Natural killer cell (primary cell): ENCODE measurements at regions not wholly inside any gene's neighbourhood (a gene's known extent, or its start where the extent isn't known, plus 50 kb on each side); places are given as distances from the start of the nearest gene placed in this dataset.

Experiments used
- ATAC-seq, 3 donors: fragments of 150-1000 bp in 2 of 3; fragments of 200-7000 bp in 1 of 3; cut with Tn5 transposase; 1 replicate in 1 of 3; 2 replicates in 2 of 3; pipeline ENCODE4 v1.10.0; 2021; ENCODE audit warnings: mild to moderate bottlenecking in 2 of 3, moderate library complexity in 2 of 3
- DNase-seq, 2 donors: peaks; one replicate each; pipeline versions ENCODE4 v3.0.0 to v3.0.0-alpha.2; 2013 to 2021; ENCODE audit warnings: mixed read lengths in 1 of 2
- H3K27ac ChIP-seq: one replicate; pipeline ENCODE4 v1.5.1; 2013; ENCODE audit warnings: mild to moderate bottlenecking, low read length
- H3K27me3 ChIP-seq: one replicate; pipeline ENCODE4 v1.6.1; 2013; ENCODE audit warnings: low read length; ENCODE audit not compliant: control insufficient read depth, insufficient read depth
- H3K36me3 ChIP-seq: one replicate; pipeline ENCODE4 v1.6.1; 2013; ENCODE audit warnings: low read length; ENCODE audit not compliant: control insufficient read depth, insufficient read depth
- H3K4me1 ChIP-seq: one replicate; pipeline ENCODE4 v1.6.1; 2013; ENCODE audit warnings: low read length; ENCODE audit not compliant: control insufficient read depth, insufficient read depth
- H3K4me3 ChIP-seq: one replicate; pipeline ENCODE4 v1.5.1; 2013; ENCODE audit warnings: low read length
- H3K9me3 ChIP-seq: one replicate; pipeline ENCODE4 v1.6.1; 2013; ENCODE audit warnings: low read length; ENCODE audit not compliant: control insufficient read depth, insufficient read depth
- H3K27ac Mint-ChIP-seq, 2 donors: one replicate each; pipeline ENCODE4 v1.8.0; 2022; ENCODE audit warnings: mild to moderate bottlenecking in 2 of 2, mixed read lengths in 2 of 2, moderate library complexity in 1 of 2
- H3K27me3 Mint-ChIP-seq, 2 donors: one replicate each; pipeline ENCODE4 v1.8.0; 2022; ENCODE audit warnings: low read depth in 2 of 2, mixed read lengths in 2 of 2
- H3K36me3 Mint-ChIP-seq: one replicate; pipeline ENCODE4 v1.8.0; 2022; ENCODE audit warnings: mixed read lengths
- H3K4me1 Mint-ChIP-seq, 2 donors: one replicate each; pipeline ENCODE4 v1.8.0; 2022; ENCODE audit warnings: mixed read lengths in 2 of 2
- H3K4me3 Mint-ChIP-seq: one replicate; pipeline ENCODE4 v1.8.0; 2022; ENCODE audit warnings: mild to moderate bottlenecking, moderate library complexity, mixed read lengths
- H3K9me3 Mint-ChIP-seq, 2 donors: one replicate each; pipeline ENCODE4 v1.8.0; 2022; ENCODE audit warnings: mixed read lengths in 2 of 2
- WGBS: methylation state at CpG from one replicate; pipeline ENCODE4 v1.1.7; 2013; ENCODE audit warnings: missing lambda C conversion rate; ENCODE audit not compliant: insufficient coverage; 5-methylcytosine and 5-hydroxymethylcytosine counted together
- intact Hi-C: fragments of 100-400 bp; cut with micrococcal nuclease; formaldehyde crosslinking; loops from one replicate; pipeline ENCODE4 v1.14.2; 2022
- TF ChIP-seq, protein P1 (sequence below): fragments of 200-600 bp; IDR thresholded peaks from one replicate; pipeline ENCODE4 v1.8.0; 2022; ENCODE audit warnings: antibody characterized with exemption

DNA sequence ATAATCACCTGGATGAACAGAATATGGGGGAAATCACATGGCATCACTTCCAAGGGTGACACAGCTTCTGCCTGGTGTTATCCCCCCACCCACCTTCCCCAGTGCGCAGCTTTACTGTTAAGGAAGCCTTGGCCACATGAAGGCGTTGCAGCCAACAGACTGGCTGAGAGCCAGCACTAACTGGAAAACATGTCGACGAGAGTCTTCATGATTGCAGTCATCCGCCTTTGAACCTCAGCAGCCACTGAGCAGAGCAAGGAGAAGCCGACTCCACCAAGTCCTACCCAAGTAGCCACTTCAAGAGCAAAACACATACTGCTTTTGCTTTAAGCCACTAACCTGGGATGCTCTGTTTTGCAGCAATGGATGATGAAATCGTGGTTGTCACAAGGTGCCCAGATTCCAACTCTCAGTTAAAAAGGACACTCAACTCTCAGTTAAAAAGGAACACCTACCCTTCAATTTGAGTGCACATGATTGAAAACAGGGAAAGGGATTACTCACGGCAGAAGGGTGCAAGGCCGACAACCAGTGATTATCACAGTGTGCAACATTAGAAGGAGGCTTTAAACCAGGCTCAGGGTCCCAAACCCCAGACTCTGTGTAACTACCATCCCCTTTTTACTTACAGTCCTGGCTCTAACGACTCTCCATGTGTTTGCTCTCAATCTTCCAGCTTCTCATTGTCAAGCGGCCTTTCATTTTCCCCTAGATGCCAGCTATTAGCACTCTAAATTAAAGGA, 149.1 kb downstream of the KLF12 start:
- Mint-ChIP-seq H3K4me3 (peak overlapping the region; percentile 73), H3K27ac (peak overlapping the region; percentile 80 to 83), H3K27me3 (no peaks in the 10 kb centered on the region), H3K4me1 (peaks cover 37% of the 10 kb centered on the region in 2 donors), H3K9me3 (no peaks in the 10 kb centered on the region), H3K36me3 (no peaks in the 10 kb centered on the region)
- TF ChIP-seq, protein P1, sequence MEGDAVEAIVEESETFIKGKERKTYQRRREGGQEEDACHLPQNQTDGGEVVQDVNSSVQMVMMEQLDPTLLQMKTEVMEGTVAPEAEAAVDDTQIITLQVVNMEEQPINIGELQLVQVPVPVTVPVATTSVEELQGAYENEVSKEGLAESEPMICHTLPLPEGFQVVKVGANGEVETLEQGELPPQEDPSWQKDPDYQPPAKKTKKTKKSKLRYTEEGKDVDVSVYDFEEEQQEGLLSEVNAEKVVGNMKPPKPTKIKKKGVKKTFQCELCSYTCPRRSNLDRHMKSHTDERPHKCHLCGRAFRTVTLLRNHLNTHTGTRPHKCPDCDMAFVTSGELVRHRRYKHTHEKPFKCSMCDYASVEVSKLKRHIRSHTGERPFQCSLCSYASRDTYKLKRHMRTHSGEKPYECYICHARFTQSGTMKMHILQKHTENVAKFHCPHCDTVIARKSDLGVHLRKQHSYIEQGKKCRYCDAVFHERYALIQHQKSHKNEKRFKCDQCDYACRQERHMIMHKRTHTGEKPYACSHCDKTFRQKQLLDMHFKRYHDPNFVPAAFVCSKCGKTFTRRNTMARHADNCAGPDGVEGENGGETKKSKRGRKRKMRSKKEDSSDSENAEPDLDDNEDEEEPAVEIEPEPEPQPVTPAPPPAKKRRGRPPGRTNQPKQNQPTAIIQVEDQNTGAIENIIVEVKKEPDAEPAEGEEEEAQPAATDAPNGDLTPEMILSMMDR: no peak
- H3K9me3 ChIP-seq: no peaks in the 10 kb centered on the region
- peak in 1 of 2 donors; percentile 92 for DNase-seq
- no peak overlapping the region for H3K4me3 ChIP-seq
- WGBS: 85% methylated on average over 11 of the region's 11 CpGs
- H3K36me3 ChIP-seq: peaks cover 4% of the 10 kb centered on the region
- no peak overlapping the region for H3K27ac ChIP-seq
- intact Hi-C loops: loop anchor here (1.0 kb wide), 1 partner anchor 11 kb away; no protein-coding TSS in a partner anchor
- ATAC-seq: peak in 1 of 3 donors; percentile 52
- H3K27me3 ChIP-seq: no peaks in the 10 kb centered on the region
- peaks cover 9% of the 10 kb centered on the region for H3K4me1 ChIP-seq

DNA sequence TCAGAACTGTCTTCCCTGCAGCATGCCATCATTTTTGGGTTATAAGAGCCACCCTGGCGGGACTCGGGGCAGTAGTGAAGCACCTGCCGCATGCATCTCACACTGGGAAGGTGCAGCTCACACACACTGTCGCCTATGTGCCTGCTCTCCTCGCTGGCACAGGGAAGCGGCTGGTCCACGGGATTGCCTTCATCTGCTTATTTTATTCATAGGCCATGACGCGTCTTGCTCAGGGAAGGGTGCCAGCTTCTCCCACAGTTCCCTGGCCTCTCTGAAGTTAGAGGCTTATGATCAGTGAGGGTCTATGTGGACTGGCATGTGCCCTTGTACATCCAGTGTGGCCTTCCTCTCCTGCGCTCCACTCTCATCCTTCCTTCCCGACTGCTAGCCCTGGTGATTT, 150.0 kb downstream of the KLF12 start:
- no peaks in the 10 kb centered on the region for H3K9me3 ChIP-seq
- Mint-ChIP-seq H3K4me1 (peaks cover 35 to 37% of the 10 kb centered on the region in 2 donors), H3K9me3 (no peaks in the 10 kb centered on the region), H3K36me3 (no peaks in the 10 kb centered on the region), H3K27ac (no peak overlapping the region), H3K27me3 (no peaks in the 10 kb centered on the region), H3K4me3 (no peak overlapping the region)
- H3K27ac ChIP-seq: no peak overlapping the region
- DNase-seq: no peak
- intact Hi-C loops: no loop called here
- WGBS: 90% methylated on average over 11 of the region's 11 CpGs
- TF ChIP-seq, protein P1: no peak
- no peak overlapping the region for H3K4me3 ChIP-seq
- no peak for ATAC-seq
- no peaks in the 10 kb centered on the region for H3K27me3 ChIP-seq
- peaks cover 4% of the 10 kb centered on the region for H3K36me3 ChIP-seq
- H3K4me1 ChIP-seq: peaks cover 9% of the 10 kb centered on the region

DNA sequence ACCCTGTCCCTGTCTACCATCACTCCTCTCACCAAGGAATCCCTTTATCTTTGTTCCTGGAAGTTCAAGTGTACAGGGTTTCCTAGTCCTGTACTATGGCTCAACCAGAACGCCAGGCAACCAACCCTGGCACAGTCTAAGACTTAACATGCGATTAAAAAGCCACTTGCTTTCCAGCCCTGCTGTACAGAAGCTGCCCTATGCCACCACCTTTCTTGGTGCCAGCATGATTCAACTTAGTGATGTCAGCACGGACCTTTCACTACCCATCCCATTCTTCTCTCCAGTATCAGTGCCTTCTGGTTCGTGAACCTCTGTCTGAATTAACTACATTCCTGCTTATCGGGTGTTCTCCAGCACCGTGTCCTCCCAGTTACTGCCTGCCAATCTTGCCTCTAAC, 151.1 kb downstream of the KLF12 start:
- H3K9me3 ChIP-seq: no peaks in the 10 kb centered on the region
- no peak for DNase-seq
- no peaks in the 10 kb centered on the region for H3K27me3 ChIP-seq
- peaks cover 30 to 35% of the 10 kb centered on the region in 2 donors for H3K4me1 Mint-ChIP-seq
- TF ChIP-seq, protein P1: no peak
- H3K4me1 ChIP-seq: peaks cover 9% of the 10 kb centered on the region
- no peak for ATAC-seq
- no peak overlapping the region for H3K27ac ChIP-seq
- no peak overlapping the region for H3K4me3 Mint-ChIP-seq
- peaks cover 4% of the 10 kb centered on the region for H3K36me3 ChIP-seq
- no peaks in the 10 kb centered on the region for H3K27me3 Mint-ChIP-seq
- WGBS: 97% methylated on average over 6 of the region's 6 CpGs
- intact Hi-C loops: no loop called here
- H3K36me3 Mint-ChIP-seq: no peaks in the 10 kb centered on the region
- no peak overlapping the region for H3K27ac Mint-ChIP-seq
- no peaks in the 10 kb centered on the region for H3K9me3 Mint-ChIP-seq
- no peak overlapping the region for H3K4me3 ChIP-seq

DNA sequence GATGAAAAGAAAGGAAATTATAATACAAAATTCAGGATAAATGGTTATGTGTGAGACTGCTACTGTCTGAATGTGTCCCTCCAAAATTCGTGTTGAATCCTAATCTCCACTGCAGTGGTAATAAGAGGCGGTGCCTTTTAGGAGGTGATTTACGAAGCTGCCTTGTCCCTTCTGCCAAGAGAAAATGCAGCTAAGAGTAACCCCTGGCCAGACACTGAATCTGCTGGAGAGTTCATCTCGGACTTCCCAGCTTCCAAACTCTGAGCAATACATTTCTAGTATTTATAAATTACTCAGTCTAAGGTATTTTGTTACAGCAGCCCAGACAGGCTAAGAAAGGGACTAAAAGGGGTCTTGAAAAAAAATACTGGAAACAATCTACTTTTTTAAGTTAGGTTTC, 152.6 kb downstream of the KLF12 start:
- H3K4me1 Mint-ChIP-seq: peaks cover 28 to 36% of the 10 kb centered on the region in 2 donors
- Histone ChIP-seq H3K27me3 (no peaks in the 10 kb centered on the region), H3K9me3 (no peaks in the 10 kb centered on the region), H3K36me3 (peaks cover 4% of the 10 kb centered on the region), H3K4me1 (peaks cover 9% of the 10 kb centered on the region), H3K27ac (no peak overlapping the region), H3K4me3 (no peak overlapping the region)
- no peaks in the 10 kb centered on the region for H3K9me3 Mint-ChIP-seq
- TF ChIP-seq, protein P1: no peak
- no peak overlapping the region for H3K4me3 Mint-ChIP-seq
- ATAC-seq (no peak), DNase-seq (no peak)
- H3K27me3 Mint-ChIP-seq: no peaks in the 10 kb centered on the region
- no peaks in the 10 kb centered on the region for H3K36me3 Mint-ChIP-seq
- intact Hi-C loops: no loop called here
- H3K27ac Mint-ChIP-seq: no peak overlapping the region
- 81% methylated on average over 3 of the region's 4 CpGs for WGBS
